ENCODE measurements at regions not wholly inside any gene's neighbourhood (a gene's known extent, or its start where the extent isn't known, plus 50 kb on each side); places are given as distances from the start of the nearest gene placed in this dataset.
A peak's percentile ranks its signal among the peaks of the same experiment; 100 is the strongest.

- no peak for DNase-seq (ENCODE audit: low read depth)
Measured at GRCh38 chr10:45198486-45199204, 116.8 kb downstream of the OR13A1 start.

- DNase-seq (ENCODE audit: low read depth), result no peak
Measured at GRCh38 chr10:45199205-45199740, 116.1 kb downstream of the OR13A1 start.

GRCh38 chr10:45201271-45201670, 114.1 kb downstream of the OR13A1 start:
- no peak for DNase-seq (ENCODE audit: low read depth)

- DNase-seq (ENCODE audit: low read depth), result no peak
Measured at GRCh38 chr10:45202242-45202641, 113.2 kb downstream of the OR13A1 start.

GRCh38 chr10:45204954-45205775, 110.2 kb downstream of the OR13A1 start:
- no peak for DNase-seq (ENCODE audit: low read depth)

- DNase-seq (ENCODE audit: low read depth), result no peak
Measured at GRCh38 chr10:45209888-45210287, 105.5 kb downstream of the OR13A1 start.

- no peak for DNase-seq (ENCODE audit: low read depth)
Measured at GRCh38 chr10:45211576-45211975, 103.8 kb downstream of the OR13A1 start.

GRCh38 chr10:45219416-45219815, 96.0 kb downstream of the OR13A1 start:
- DNase-seq (ENCODE audit: low read depth), result no peak

GRCh38 chr10:45220931-45221330, 94.5 kb downstream of the OR13A1 start:
- DNase-seq (ENCODE audit: low read depth), result no peak

- DNase-seq (ENCODE audit: low read depth), result no peak
Measured at GRCh38 chr10:45224219-45224841, 91.1 kb downstream of the OR13A1 start.

GRCh38 chr10:45227042-45227441, 88.4 kb downstream of the OR13A1 start:
- no peak for DNase-seq (ENCODE audit: low read depth)

GRCh38 chr10:45227456-45227855, 88.0 kb downstream of the OR13A1 start:
- no peak for DNase-seq (ENCODE audit: low read depth)

GRCh38 chr10:45229823-45230222, 85.6 kb downstream of the OR13A1 start:
- DNase-seq (ENCODE audit: low read depth), result no peak

GRCh38 chr10:45235260-45235769, 80.1 kb downstream of the OR13A1 start:
- peak; percentile 51 for DNase-seq (ENCODE audit: low read depth)

- no peak for DNase-seq (ENCODE audit: low read depth)
Measured at GRCh38 chr10:45235798-45236220, 79.6 kb downstream of the OR13A1 start.

GRCh38 chr10:45238896-45239295, 76.5 kb downstream of the OR13A1 start:
- no peak for DNase-seq (ENCODE audit: low read depth)

- no peak for DNase-seq (ENCODE audit: low read depth)
Measured at GRCh38 chr10:45239642-45240041, 75.8 kb downstream of the OR13A1 start.

GRCh38 chr10:45241865-45242520, 73.4 kb downstream of the OR13A1 start:
- no peak for DNase-seq (ENCODE audit: low read depth)

GRCh38 chr10:45243261-45243660, 72.1 kb downstream of the OR13A1 start:
- DNase-seq (ENCODE audit: low read depth), result no peak

GRCh38 chr10:45246522-45246921, 68.9 kb downstream of the OR13A1 start:
- no peak for DNase-seq (ENCODE audit: low read depth)

- no peak for DNase-seq (ENCODE audit: low read depth)
Measured at GRCh38 chr10:45249978-45250693, 65.3 kb downstream of the OR13A1 start.
